ENCODE measurements at regions not wholly inside any gene's neighbourhood (a gene's known extent, or its start where the extent isn't known, plus 50 kb on each side); places are given as distances from the start of the nearest gene placed in this dataset.

DNA sequence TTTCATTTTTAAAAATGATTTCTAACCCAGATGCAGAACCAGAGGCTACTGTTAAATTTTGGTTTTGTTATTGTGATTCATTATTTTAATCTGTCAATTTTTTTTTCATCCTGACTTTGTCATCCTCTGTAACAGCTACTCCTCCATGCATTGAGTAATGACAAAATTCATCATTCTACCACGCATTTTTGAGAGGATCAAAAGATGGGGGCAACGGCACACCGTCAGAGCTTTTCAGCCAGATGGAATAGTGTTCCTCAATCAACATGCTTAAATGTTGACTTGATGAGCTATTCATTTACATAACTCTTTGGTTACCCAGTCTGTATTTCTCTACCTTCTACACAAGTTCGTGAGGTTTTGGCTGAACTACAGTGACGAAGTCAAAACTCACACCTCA lies 486.3 kb downstream of the EFNB2 start:
- Histone ChIP-seq H3K4me1 (ENCODE audit: control insufficient read depth in 1 of 2, insufficient read depth in 1 of 2, low read depth in 1 of 2, low read length in 1 of 2) (no peaks in the 10 kb centered on the region), H3K36me3 (no peaks in the 10 kb centered on the region), H3K27me3 (no peaks in the 10 kb centered on the region), H3K27ac (no peak overlapping the region), H3K9me3 (no peaks in the 10 kb centered on the region), H3K4me3 (ENCODE audit: low read depth in 1 of 2, low read length in 1 of 2) (no peak overlapping the region)
- TF ChIP-seq, protein P1, sequence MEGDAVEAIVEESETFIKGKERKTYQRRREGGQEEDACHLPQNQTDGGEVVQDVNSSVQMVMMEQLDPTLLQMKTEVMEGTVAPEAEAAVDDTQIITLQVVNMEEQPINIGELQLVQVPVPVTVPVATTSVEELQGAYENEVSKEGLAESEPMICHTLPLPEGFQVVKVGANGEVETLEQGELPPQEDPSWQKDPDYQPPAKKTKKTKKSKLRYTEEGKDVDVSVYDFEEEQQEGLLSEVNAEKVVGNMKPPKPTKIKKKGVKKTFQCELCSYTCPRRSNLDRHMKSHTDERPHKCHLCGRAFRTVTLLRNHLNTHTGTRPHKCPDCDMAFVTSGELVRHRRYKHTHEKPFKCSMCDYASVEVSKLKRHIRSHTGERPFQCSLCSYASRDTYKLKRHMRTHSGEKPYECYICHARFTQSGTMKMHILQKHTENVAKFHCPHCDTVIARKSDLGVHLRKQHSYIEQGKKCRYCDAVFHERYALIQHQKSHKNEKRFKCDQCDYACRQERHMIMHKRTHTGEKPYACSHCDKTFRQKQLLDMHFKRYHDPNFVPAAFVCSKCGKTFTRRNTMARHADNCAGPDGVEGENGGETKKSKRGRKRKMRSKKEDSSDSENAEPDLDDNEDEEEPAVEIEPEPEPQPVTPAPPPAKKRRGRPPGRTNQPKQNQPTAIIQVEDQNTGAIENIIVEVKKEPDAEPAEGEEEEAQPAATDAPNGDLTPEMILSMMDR (IDR thresholded peaks at IDR 0.05): no peak

DNA sequence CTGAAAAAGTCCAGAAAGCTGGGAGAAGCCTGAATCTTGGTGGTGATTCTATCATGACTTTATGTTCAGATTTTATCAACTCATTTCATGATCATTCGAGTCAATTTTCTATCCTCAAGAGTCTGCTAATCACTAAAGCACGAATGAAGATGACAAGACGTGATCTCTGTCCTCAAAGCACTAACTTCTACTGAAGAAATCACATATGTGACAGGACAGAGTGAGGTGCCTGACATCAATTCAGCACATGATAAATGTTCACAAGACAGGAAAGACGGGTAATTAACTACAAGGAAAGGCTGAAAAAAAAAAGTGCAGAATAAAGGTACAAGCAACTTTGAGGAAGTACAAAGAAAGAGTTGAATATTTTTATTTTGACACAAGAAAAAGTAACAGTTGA lies 487.1 kb downstream of the EFNB2 start:
- Histone ChIP-seq H3K9me3 (no peaks in the 10 kb centered on the region), H3K27me3 (no peaks in the 10 kb centered on the region), H3K36me3 (no peaks in the 10 kb centered on the region), H3K4me3 (ENCODE audit: low read depth in 1 of 2, low read length in 1 of 2) (no peak overlapping the region), H3K4me1 (ENCODE audit: control insufficient read depth in 1 of 2, insufficient read depth in 1 of 2, low read depth in 1 of 2, low read length in 1 of 2) (no peaks in the 10 kb centered on the region), H3K27ac (no peak overlapping the region)
- TF ChIP-seq, protein P1 (IDR thresholded peaks at IDR 0.05): no peak

DNA sequence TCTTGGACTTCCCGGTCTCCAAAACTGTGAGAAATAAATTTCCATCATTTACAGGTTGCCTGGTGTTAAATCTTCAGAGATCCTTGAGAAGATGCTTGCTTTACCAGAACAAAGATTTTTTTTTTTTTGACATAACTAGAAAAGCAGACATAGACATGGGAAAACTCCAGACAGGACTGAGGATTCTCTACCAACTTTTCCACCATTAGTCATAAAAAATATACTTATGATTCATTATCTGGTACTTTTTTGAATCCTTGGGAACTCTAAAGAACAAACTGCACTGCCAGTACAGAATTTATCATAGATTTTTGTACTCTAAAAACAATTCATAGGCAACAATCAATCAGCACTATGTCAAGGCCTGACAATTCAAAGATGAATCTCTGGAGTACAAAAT lies 487.6 kb downstream of the EFNB2 start:
- Histone ChIP-seq H3K27ac (no peak overlapping the region), H3K4me1 (ENCODE audit: control insufficient read depth in 1 of 2, insufficient read depth in 1 of 2, low read depth in 1 of 2, low read length in 1 of 2) (no peaks in the 10 kb centered on the region), H3K9me3 (no peaks in the 10 kb centered on the region), H3K4me3 (ENCODE audit: low read depth in 1 of 2, low read length in 1 of 2) (no peak overlapping the region), H3K27me3 (no peaks in the 10 kb centered on the region), H3K36me3 (no peaks in the 10 kb centered on the region)
- TF ChIP-seq, protein P1 (IDR thresholded peaks at IDR 0.05): no peak

DNA sequence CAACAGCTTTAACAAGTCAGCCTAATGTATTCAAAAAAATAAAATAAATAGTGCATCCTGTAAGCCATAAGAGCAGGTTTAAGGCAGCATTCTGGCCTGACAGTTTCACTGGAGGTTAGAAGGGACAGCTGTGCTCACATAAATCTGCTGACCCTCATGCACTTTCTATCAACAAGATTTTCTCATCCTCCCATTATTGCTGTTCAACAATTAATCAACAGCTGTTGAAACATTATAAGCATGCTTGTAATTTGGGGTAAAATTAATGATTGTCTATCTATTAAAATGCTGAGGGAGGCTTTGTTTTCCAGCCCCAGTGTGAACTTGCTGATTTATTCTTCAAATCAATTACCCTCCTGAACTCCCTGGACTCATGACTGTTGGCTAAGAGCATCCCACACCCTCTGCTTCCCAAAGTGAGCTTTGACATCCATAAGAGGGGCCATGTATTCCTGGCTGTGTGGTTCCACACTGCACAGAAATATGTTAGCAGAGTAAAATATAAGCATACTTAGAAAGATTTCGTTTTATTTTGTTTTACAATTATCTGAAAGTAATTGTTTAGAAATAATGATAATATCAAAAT lies 492.4 kb downstream of the EFNB2 start:
- TF ChIP-seq, protein P1 (IDR thresholded peaks at IDR 0.05): no peak
- H3K9me3 ChIP-seq: no peaks in the 10 kb centered on the region
- no peaks in the 10 kb centered on the region for H3K27me3 ChIP-seq
- H3K4me1 ChIP-seq (ENCODE audit: control insufficient read depth in 1 of 2, insufficient read depth in 1 of 2, low read depth in 1 of 2, low read length in 1 of 2): no peaks in the 10 kb centered on the region
- H3K4me3 ChIP-seq (ENCODE audit: low read depth in 1 of 2, low read length in 1 of 2): no peak overlapping the region
- H3K36me3 ChIP-seq: no peaks in the 10 kb centered on the region
- H3K27ac ChIP-seq: no peak overlapping the region

DNA sequence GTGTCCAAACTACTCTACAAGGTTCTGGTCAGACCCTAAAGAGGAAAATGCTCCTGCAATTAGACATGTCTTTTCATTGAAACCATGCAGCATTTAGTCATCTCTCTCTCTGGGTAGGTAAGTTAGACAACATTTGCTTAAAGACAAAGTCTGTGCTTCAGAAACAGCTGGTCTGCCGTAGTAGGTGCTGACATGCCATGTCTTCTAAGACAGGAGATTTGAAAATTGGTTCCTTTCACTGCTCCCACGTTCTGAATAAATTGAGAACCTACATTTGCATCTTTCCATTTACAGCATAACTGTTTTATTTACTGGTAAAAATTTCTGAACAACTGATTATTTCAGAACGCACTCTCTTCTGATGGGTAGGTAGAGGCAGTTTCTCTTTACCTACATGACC lies 494.0 kb downstream of the EFNB2 start:
- H3K4me3 ChIP-seq (ENCODE audit: low read depth in 1 of 2, low read length in 1 of 2): no peak overlapping the region
- no peak overlapping the region for H3K27ac ChIP-seq
- TF ChIP-seq, protein P1 (IDR thresholded peaks at IDR 0.05): no peak
- no peaks in the 10 kb centered on the region for H3K9me3 ChIP-seq
- H3K27me3 ChIP-seq: no peaks in the 10 kb centered on the region
- no peaks in the 10 kb centered on the region for H3K36me3 ChIP-seq
- no peaks in the 10 kb centered on the region for H3K4me1 ChIP-seq (ENCODE audit: control insufficient read depth in 1 of 2, insufficient read depth in 1 of 2, low read depth in 1 of 2, low read length in 1 of 2)

DNA sequence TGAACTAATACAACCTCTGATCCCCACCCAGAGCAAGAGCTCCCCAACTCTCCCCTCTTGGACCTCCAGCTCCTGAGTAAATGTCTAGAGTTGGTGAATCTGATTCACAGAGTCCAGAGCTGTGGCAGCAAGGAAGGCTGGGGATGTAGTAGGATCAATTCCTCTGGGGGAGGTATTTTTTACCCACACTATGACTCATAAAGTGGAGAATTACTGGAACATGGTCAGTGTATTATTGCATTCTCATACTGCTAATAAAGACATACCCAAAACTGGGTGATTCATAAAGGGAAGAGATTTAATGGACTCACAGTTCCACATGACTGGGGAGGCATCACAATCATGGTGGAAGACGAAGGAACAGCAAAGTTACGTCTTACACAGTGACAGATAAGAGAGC lies 496.7 kb downstream of the EFNB2 start:
- no peaks in the 10 kb centered on the region for H3K36me3 ChIP-seq
- H3K4me1 ChIP-seq (ENCODE audit: control insufficient read depth in 1 of 2, insufficient read depth in 1 of 2, low read depth in 1 of 2, low read length in 1 of 2): no peaks in the 10 kb centered on the region
- H3K9me3 ChIP-seq: no peaks in the 10 kb centered on the region
- TF ChIP-seq, protein P1 (IDR thresholded peaks at IDR 0.05): no peak
- no peaks in the 10 kb centered on the region for H3K27me3 ChIP-seq
- H3K27ac ChIP-seq: no peak overlapping the region
- no peak overlapping the region for H3K4me3 ChIP-seq (ENCODE audit: low read depth in 1 of 2, low read length in 1 of 2)

Data from neutrophil (primary cell).